ENCODE measurements at regions not wholly inside any gene's neighbourhood (a gene's known extent, or its start where the extent isn't known, plus 50 kb on each side); places are given as distances from the start of the nearest gene placed in this dataset.
"Not testable (repeated sequence)": the region's sequence is repeated elsewhere in the genome, so short reads cannot be mapped to it uniquely, and the experiment has no call there.

DNA sequence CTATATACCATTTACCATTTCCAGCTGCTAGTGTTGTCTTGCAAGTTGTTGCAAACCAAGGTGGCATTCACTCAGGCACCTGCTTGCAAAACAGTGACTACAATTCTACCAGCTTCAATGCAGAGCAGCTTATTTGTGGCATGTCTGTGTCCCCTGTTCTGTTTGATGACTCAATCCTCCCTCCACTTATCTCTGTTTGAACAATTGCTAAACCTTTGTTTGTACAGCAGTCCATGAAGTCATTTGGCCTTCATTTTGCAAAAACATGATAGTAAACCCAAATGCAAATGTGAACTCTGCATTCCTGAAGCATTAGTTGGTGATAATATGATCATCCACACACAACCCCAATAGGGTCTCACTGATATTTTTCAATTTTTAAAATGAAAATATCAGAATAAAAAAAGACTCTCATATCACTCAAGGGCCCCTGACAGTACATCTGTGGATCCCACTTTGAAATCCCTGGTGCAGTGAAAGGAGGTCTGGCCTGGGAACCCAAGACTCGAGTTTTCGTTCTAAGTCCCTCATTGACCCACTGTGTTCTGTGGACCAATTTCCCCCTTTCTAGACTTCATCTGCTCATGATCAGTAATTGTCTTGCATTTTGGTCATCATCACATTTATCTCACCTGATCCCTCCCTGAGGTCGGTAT, 425.4 kb downstream of the RPS24 start:
- DNase-seq (ENCODE audit: low read depth): no peak

DNA sequence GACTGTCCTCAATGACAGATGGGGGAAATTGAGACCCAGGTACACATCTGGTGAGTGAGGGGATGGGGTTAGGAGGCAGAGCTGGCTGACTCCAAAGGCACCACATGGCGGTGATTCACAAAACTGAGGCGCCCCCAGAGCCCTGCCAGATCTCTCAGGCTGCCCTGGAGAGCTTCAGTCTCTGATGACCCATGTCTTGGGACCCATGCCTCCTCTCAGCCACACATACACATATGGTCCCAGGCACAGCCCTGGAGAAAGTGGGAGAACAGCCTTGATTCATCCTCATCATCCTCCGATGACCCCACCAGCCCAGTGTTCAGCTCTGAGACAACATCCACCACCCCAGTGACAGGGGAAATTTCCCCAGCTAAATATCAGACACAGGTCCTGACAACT, 426.0 kb downstream of the RPS24 start:
- DNase-seq (ENCODE audit: low read depth): no peak

GRCh38 chr10:78460204-78460603, 426.5 kb downstream of the RPS24 start:
- no peak for DNase-seq (ENCODE audit: low read depth)

DNA sequence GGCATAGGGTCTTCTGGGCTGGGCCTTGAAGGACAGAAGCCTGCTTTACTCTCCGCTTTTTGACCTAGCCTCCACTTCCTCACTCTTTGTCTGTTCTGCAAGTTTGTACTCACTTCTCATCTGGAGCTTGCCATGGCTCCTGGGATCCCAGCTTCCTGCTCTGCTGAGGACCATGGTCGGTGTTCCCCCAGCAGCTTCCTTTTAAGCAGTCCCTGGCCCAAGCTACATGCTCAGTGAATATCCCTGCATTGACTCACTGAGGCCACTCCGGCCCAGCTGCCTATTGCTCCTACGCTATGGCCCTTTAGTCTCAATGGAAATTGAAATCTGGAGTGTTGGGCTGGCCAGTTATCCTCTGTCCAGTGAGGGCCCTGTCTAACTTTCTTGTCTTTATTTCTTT, 427.7 kb downstream of the RPS24 start:
- no peak for DNase-seq (ENCODE audit: low read depth)

- no peak for DNase-seq (ENCODE audit: low read depth)
These were observed 428.5 kb downstream of the RPS24 start for GRCh38 chr10:78462176-78462575.

- no peak for DNase-seq (ENCODE audit: low read depth)
These were observed 429.1 kb downstream of the RPS24 start for GRCh38 chr10:78462726-78463228.

DNA sequence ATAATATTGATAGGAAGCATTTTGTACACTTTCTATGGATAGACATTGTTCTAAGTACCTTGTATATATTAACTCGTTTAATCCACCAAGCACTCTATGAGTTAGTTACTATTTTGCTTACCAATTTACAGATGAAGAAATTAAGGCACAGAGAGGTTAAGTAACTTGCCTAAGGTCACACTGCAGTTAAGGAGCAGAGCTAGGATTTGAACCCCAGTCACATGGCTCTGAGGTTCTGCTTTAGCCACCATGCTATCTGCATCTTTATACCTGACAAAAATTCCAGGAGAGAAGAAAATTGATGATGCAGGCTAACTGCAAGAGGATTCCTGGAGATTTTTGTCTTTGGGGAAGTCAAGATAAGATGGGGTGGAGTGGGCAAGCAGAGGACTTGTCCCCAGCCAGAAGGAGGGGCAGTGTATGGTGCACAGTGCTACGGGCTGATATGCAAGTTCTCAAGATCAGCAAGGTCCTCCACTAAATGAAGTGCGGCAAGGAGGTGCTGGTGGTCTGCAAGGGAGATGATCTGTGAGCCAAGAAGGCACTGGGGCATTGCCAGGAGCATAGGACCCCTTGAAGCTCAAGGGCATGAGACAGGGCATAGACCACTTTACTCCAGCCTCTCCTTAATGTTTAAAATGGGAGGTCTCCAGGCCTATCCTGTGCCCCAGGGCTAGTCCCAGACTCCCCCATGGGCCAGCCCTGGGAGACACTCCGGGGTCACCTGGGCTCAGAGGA, 430.6 kb downstream of the RPS24 start:
- no peak for DNase-seq (ENCODE audit: low read depth)

GRCh38 chr10:78464856-78465267, 431.2 kb downstream of the RPS24 start:
- DNase-seq (ENCODE audit: low read depth): no peak

- no peak for DNase-seq (ENCODE audit: low read depth)
These were observed 431.8 kb downstream of the RPS24 start for GRCh38 chr10:78465431-78465830.

- DNase-seq (ENCODE audit: low read depth): no peak
These were observed 433.9 kb downstream of the RPS24 start for GRCh38 chr10:78467496-78468106.

DNA sequence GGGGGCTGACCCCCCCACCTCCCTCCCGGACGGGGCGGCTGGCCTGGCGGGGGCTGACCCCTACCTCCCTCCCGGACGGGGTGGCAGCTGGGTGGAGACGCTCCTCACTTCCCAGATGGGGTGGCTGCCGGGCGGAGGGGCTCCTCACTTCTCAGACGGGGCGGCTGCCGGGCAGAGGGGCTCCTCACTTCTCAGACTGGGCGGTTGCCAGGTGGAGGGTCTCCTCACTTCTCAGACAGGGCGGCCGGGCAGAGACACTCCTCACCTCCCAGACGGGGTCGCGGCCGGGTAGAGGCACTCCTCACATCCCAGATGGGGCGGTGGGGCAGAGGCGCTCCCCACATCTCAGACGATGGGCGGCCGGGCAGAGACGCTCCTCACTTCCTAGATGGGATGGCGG, 435.1 kb downstream of the RPS24 start:
- not testable (repeated sequence) for DNase-seq (ENCODE audit: low read depth)

DNA sequence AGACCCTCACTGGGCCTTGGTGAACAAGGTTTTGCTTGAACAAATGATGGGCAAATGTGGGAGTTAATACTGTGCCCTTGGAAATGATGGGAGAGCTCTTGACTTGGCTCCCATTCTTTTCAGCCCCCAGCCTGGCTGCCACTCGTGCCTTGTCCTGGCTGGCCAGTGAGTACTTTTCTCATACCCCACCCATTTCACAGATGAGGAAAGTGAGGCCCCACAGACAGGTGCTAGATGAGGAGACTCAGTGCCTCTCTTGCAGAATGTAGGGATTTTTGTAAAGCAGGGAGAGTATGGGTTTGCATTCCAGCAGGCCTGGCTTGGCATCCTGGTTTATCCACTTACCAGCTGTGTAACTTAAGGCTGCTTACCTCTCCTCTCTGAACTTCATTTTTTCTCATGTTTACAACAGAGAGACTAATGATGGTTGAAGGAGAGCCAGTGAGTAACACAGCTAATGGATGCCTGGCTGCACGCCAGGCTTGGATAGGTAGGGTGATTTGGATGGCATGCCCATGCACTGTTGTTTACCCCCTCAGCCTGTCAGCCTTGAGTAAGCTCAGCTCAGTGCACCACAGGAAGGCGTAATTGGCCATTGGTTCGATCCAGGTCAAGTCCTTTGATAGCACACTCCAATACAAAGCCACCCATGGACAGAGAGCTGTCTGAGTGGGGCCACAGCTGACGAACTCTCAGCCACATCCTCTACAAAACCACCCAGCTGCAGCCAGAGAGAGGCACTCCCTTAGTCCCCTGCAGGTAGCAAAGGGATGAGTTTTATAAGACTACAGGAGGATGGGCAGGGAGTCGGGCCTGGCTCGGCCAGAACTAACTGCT, 436.8 kb downstream of the RPS24 start:
- no peak for DNase-seq (ENCODE audit: low read depth)

GRCh38 chr10:78471326-78471722, 437.7 kb downstream of the RPS24 start:
- DNase-seq (ENCODE audit: low read depth): no peak

DNA sequence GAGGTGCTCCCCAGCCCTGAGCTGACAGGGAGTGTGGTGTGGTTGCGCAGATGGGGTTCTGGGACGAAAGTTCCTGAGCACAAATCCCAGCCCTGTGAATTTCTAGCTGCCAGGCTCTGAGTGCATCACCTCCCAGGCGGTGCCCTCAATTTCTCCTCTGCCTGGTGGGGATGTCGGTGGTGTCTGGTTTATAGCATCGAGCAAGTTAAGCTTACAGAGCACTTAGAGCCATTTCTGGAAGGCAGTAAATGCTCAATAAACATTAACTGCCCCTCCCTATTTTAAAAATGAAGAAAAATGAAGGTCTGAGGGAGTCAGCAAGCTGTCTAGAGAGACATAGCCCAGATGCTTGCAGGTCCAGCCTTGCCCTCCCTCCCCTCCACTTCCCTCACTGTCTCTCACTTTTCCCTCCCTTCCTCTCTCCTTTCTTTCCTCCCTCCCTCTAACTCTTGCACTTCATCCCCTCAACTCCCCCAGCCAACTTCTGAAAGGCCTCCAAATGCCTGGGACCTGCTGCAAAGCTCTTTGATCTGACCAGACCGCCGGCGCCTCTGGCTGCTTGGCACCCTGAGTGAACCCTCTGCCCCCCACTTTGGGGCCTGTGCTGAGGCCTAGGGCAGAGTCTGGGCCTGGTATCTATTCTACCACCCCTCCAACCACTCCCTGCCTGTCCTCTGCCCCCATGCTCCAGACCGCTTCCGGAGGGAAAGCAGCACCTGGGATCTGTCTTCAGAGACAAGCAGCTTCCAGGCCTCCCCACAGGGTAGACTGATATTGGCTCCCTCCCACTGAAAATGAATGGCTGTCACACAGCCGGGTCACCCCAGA, 438.3 kb downstream of the RPS24 start:
- DNase-seq (ENCODE audit: low read depth): no peak

DNA sequence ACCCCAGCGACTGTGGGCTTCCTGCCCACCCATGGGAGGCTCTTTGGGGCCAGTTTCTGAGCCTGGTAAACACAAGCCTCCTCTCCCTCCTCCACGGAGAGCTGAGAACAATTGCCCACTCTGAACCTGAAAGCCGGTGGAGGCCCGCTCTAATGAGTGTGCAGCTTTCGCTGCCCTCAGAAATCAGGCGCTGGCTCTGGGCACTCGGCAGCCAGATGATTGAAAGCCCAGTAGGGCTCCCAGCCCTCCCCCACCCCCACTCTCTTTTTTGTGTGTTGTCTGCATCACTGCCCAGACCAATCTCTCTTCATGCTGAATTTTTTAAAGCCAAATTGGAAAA, 438.9 kb downstream of the RPS24 start:
- no peak for DNase-seq (ENCODE audit: low read depth)

GRCh38 chr10:78473006-78473405, 439.3 kb downstream of the RPS24 start:
- DNase-seq (ENCODE audit: low read depth): no peak

DNA sequence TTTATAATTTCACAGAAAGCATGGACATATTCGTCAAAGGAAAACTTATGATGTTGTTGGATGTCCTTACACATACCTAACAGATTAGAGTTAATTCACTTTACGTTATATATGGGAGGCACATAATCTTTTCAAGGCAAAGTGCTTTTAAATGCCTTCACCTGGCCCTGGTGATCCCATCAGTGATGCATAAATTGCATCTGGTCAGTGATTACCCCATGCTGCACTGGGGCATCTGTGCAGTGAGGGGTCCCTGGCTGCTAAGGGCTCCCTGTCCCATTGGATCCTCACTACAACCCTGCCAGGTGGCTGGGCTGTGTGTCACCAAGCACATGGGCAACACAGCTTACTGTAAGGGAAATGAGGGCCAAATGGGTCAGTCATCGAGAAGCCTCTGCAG, 441.1 kb downstream of the RPS24 start:
- no peak for DNase-seq (ENCODE audit: low read depth)

DNA sequence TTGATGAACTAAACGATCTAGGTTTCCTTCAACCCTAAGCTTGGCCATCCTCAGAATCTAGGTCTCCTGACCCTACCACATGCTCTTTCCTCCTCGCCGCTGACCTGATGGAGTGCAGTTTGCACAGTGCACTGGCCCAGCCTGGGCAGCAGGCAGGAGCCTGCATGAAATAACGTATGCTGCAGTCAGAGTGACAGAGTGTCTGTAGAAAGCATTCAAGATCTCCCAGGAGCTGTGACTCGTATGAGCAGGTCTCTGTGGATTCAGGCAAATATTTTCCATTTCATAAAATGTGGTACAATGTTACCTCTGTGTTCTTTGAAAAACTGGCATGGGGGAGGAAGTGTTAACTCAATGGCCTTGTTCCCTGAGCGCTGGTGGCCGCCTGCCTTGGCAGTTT, 441.8 kb downstream of the RPS24 start:
- DNase-seq (ENCODE audit: low read depth): no peak

GRCh38 chr10:78476156-78476555, 442.5 kb downstream of the RPS24 start:
- DNase-seq (ENCODE audit: low read depth): no peak

GRCh38 chr10:78476844-78477243, 443.2 kb downstream of the RPS24 start:
- DNase-seq (ENCODE audit: low read depth): no peak

GRCh38 chr10:78478919-78479318, 445.3 kb downstream of the RPS24 start:
- no peak for DNase-seq (ENCODE audit: low read depth)

DNA sequence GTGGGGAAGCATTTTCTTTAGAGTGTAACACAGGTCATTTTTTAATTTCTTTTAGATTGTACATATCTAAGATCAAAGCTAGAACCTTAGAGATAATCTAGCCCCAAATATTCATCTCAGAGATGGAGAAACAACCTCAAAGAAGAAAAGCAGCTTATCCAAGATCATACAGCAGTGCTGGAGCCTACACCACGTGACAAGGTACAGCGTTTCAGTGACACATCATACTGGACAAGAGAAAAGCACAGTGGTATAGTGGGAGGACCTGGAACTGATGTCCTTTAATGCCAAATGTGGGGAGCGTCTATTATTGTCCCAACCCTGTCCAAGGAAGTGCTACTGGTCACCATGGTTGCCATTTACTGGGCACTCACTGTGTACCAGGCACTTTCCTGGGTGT, 445.8 kb downstream of the RPS24 start:
- DNase-seq (ENCODE audit: low read depth): no peak

Measured in activated T-cell treated with anti-CD3 and anti-CD28 coated beads for 24 hours (primary cell).